GM18511 (cell line): ENCODE measurements at regions not wholly inside any gene's neighbourhood (a gene's known extent, or its start where the extent isn't known, plus 50 kb on each side); places are given as distances from the start of the nearest gene placed in this dataset.
"Not testable (repeated sequence)": the region's sequence is repeated elsewhere in the genome, so short reads cannot be mapped to it uniquely, and the experiment has no call there.

Experiments used
- ATAC-seq: cut with Tn5 transposase; IDR thresholded peaks from one replicate; pipeline ENCODE4 v1.9.1; 2021; ENCODE audit warnings: mild to moderate bottlenecking, moderate library complexity; ENCODE audit not compliant: unreplicated experiment

DNA sequence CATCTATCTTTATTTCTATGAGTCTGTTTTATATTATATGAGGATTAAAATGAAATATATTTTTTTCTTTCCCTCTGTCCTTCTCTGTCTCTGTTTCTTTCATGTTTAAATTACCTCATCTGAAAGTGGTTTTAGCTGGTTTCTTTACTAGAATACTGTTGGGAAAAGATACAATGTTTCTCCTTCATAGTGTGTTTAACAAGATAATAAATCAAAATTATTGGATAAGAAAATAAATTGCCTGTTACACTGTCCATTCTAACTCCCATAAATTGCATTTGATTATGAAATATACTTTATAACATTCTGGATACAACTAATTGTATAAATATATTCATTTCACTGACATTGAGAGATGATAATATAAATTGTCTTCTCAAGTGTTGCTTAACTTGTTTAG lies 1168.0 kb downstream of the PLA2G4A start:
- ATAC-seq = no peak

DNA sequence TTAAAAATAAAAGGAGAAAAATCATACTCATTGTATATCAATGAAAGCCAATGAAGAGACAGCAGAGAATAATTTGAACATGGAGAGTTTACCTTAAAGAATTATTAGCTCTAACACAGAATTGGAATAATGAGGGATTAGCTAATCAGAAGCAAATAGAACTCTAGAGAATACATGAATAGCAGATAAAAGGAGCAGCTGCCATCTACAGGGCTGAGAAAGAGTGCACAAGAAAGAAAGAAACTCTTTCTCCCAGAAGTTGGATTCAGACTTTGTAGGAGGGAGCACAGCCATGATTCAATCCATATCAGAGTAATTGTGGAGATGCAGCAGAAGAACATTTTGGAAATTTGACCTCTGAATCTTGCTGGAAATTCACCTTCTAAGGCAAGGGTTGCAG lies 1171.2 kb downstream of the PLA2G4A start:
- no peak for ATAC-seq

DNA sequence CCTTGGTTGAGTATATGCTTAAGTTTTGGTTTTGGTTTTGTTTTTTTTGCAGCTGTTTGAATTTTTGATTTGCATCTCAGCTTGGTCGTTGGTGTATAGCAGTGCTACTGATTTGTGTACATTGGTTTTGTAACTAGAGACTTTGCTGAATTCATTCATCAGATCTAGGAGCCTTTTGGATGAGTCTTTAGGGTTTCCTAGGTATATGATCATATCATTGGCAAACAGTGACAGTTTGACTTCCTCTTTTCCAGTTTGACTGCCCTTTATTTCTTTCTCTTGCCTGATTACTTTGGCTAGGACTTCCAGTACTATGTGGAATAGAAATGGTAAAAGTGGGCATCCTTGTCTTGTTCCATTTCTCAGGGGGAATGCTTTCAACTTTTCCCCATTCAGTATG lies 1174.9 kb downstream of the PLA2G4A start:
- ATAC-seq = not testable (repeated sequence)

DNA sequence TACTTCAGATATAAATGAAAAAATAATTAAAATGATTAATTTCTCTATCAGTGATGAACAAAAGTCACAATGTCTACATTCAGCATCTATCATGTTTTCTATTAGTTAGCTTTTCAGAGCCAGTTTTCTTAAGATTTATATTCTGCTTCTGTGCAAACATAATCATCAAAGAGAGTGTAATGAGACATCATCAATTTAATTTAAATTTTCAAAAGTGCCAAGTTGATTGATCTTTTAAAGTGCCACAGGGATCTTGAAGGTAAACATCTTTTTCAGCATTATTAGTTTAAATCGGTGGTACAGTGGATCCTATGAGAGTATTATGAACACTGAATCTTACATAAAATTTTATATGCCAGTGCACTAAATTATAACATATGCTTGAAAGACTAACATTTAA lies 1176.1 kb downstream of the PLA2G4A start:
- ATAC-seq = no peak

DNA sequence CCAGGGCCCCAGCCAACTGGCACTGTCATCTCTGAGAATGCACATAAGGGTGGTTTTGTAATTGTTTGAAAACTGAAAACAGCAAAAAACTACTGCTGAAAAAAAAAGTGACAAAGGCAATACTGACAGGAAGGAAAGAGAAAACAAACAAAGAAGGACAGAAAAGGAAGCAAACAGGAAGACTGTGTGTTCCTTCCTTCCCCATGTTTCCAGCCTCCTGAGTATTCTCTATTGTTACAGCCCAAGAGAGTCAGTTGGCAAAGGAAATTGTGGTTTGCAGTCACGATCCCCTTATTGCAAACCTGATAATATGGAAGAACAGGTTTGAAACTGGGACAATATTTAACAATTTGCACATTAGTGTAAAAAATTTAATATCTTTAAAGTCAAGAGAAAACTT lies 1177.6 kb downstream of the PLA2G4A start:
- no peak for ATAC-seq

DNA sequence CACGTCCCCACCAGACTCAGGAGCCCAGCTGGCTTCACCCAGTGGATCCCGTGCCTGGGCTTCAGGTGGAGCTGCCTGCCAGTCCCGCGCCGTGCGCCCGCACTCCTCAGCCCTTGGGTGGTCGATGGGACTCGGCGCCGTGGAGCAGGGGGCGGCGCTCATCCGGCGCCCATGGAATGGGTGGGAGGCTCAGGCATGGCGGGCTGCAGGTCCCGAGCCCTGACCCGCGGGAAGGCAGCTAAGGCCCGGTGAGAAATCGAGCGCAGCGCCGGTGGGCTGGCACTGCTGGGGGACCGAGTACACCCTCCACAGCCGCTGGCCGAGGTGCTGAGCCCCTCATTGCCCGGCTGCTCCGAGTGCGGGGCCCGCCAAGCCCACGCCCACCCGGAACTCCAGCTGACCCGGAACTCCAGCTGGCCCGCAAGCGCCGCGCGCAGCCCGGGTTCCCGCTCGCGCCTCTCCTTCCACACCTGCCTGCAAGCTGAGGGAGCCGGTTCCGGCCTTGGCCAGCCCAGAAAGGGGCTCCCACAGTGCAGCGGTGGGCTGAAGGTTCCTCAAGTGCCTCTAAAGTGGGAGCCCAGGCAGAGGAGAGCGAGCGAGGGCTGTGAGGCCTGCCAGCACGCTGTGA lies 1184.6 kb downstream of the PLA2G4A start:
- not testable (repeated sequence) for ATAC-seq

DNA sequence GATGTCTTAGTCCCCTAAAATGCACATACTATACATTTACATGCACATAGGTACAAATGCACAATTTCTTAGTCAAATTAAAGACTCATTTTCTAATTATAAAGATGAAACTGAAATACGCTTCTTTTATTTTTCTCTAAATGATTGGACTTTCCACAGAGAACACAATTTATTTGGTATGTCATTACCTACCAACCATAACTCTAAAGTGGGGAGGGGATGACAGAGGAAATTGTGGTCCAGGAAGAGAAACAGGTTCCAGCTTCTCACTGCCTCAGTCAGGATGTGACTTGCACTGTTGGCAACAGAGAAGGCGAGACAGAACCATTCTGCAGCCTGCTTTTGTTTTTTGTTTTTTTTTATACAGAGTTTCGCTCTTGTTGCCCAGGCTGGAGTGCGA lies 1189.2 kb downstream of the PLA2G4A start:
- no peak for ATAC-seq

DNA sequence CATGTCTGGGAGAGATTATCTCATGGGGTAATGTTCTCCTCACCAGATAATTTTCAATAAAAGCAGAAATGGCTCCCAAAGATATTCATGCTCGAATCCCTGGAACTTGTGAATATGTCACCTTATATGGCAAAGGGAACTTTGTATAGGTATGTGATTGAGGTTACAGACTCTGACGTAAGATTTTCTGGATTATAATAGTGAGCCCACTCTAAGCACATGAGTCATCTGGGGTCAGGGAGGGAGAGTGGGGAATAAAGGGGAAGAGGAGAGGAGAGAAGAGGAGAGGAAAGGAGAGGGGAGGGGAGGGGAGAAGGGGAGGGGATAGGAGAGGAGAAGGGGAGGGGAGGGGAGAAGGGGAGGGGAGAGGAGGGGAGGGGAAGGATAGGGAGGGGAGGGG lies 1193.9 kb downstream of the PLA2G4A start:
- ATAC-seq = no peak

DNA sequence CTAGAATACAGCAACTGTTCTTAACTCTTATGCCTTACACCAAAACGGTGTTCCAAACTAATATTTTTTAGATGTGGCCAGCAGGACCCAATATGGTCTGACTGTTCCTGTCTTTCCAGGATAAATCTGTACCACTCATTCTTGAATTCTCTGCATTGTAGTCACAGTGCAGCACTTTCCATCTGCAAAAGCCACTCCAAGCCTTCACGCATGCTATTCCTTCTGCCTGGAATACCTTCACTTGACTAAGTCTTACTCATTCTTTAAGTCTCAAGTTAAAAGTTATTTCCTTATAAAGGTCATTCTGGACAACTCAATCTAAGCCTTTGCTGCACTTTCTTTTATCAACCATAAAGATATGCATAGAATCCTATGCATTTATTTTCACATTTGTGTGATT lies 1194.5 kb downstream of the PLA2G4A start:
- ATAC-seq = no peak

DNA sequence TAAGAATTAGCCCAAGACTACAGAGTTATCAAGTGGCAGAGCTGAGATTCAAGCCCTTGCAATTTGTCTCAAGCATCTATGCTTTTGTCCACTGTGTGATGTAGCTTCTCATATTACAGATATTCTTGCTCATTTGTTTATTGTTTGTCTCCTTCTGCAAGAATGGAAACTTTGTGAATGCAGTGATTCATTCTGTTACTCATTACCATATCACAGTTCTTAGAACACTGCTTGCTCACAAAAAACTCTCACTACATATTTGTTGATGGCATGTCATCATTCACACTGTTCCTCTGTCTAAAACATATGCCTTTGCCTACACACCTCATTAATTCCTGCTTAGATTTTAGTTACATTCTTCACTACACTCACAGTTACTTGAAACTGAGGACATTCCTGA lies 1198.9 kb downstream of the PLA2G4A start:
- peak; percentile 87 for ATAC-seq

DNA sequence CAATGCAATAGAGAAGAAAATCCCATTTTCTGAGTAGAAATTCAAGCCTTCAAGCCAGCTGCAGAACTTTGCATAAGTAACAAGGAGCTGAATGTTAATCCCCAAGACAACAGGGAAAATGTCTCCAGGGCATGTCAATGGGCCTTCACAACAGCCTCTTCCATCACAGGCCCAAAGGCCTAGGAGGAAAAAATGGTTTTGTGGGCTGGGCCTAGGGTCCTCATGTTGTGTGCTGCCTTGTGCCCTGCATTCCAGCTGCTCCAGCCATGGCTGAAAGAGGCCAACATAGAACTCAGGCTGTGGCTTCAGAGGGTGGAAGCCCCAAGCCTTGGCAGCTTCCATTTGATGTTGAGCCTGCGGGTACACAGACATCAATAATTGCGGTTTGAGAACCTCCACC lies 1208.8 kb downstream of the PLA2G4A start:
- ATAC-seq = not testable (repeated sequence)

DNA sequence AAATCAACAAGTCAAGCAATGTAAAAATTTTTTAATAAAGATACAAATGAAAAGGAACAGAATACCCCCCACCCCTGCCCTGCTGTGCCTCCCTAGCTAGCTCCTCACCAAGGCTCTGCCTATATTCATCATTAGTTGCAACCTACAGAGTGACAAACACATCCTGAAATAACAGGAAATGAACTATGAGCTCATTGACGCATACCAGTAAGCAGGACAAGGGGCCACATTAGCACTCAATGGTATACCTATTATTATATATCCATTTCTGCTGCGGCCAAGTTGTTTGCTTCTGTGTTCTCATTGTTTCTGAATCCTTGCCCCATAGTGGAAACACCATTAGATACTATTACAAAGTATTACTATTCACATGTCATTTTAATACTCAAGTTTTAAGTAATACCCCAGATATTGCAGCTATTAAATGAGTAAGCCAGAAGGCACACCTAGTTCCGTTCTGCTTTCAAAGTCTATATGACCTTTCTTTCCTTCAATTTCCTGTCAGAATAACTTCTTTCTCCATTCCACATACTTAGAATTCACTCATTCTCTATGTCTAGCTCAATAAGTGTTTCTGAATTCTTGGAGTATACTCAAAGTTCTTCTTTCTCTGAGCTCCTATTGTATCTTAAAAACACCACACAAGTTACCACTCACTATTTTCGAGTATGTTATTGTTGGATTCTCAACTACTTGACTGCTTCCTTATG lies 1214.9 kb downstream of the PLA2G4A start:
- no peak for ATAC-seq

DNA sequence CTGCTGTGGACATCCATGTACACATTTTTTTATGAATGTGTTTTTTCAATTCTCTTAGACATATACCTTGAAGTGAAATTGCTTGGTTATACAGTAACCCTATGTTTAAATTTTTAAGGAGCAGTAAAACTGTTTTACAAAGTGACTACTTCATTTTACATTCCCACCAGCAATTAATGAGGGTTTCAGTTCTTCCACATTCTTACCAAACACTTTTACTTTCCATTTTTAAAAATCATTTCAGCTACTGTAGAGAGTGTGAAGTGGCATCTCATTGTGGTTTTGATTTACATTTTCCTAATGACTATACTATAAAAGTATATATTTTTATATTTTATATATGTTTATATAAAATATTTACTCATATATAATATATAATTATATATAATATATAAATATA lies 1221.5 kb downstream of the PLA2G4A start:
- no peak for ATAC-seq

DNA sequence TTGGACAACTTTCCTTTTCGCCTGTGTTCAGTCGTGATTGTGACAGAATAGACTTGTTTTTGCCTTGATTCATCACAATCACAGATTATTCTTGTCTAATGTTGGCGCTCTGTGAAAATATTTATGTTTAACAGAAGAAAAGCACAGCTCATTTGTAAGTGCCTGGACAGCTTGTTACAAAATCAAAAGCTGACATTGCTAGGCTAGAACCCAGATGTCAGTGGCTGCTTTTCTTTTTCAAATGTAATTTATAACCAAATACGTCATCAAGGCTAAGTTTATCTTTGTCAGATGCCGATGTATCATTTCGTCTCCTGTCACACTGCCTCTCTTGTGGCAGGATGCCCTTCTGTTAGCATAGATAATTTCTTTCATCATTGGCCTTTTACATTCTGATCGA lies 1227.3 kb downstream of the PLA2G4A start:
- ATAC-seq = no peak

DNA sequence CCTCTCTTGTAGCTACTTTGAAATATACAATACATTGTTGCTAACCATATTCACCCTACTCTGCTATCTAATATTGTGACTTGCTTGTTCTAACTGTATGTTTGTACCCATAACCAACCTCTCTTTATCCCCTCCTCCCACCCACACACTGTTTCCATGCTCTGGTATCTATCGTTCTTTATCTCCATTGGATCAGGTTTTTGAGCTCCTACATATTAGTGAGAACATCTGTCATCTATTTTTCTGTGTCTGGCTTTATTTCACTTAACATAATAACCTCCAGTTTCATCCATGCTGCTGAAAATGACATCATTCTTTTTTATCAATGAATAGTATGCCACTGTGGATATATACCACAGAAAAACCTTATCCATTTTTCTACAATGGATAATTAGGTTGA lies 1230.1 kb downstream of the PLA2G4A start:
- ATAC-seq = no peak

DNA sequence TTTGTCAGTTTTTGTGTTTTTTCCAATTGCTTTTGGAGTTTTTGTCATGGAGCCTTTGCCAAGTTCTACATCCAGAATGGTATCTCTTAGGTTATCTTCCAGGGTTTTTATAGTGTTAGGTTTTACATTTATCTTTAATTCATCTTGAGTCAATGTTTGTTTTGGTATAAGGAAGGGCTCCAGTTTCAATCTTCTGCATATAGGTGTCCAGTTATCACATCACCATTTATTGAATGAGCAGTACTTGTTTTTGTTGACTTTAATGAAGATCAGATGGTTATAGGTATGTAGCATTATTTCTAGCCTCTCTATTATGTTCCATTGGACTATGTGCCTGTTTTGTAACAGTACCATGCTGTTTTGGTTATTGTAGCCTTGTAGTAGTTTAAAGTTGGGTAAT lies 1233.1 kb downstream of the PLA2G4A start:
- ATAC-seq = no peak

DNA sequence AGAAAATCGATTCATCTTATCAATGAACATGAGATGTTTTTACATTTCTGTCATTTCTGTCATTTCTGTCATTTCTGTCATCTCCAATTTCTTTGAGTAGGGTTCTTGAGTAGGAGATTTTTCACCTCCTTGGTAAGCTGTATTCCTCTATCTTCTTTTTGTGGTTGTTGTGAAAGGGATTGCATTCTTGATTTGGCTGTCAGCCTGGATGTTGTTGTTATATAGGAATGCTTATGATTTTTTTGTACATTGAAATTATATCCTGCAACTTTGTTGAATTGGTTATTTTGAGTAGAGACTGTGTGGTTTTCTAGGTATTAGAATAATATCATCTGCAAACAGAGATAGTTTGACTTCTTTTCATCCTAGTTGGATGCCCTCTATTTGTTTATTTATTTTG lies 1233.7 kb downstream of the PLA2G4A start:
- no peak for ATAC-seq

DNA sequence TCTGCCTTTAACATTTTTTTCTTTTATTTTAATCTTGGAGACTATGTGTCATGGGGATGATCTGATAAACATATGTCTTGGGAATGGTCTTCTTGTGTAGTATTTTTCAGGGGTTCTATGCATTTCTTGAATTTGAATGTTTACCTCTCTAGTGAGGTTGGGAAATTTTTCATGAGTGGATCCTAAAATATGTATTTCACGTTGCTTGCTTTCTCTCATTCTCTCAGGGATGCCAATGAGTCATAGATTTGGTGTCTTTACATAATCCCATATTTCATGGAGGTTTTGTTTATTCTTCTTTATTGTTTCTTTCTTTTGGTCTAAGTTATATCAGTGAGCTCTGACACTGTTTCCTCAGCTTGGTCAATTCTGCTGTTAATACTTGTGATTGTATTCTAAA lies 1237.2 kb downstream of the PLA2G4A start:
- ATAC-seq = no peak

DNA sequence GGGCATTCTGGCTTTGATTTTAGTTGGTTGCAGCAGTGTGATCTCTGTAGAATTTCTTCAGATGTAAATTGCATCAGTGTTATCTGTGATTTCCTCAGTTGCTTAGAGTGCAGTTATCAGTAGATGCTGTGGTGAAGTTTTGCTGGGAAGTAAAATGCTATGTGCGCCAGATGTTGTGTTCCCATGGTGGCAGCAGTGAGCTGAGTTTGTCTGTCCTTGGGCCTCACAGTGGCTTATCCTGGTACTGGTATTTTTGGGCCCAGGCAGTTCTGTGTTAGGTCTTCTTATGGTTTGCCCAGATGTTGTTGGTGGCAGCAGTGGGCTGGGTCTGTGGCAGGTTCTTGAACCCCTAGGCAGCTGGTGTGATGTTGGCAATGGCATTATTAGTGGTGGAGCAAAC lies 1242.1 kb downstream of the PLA2G4A start:
- ATAC-seq = no peak

DNA sequence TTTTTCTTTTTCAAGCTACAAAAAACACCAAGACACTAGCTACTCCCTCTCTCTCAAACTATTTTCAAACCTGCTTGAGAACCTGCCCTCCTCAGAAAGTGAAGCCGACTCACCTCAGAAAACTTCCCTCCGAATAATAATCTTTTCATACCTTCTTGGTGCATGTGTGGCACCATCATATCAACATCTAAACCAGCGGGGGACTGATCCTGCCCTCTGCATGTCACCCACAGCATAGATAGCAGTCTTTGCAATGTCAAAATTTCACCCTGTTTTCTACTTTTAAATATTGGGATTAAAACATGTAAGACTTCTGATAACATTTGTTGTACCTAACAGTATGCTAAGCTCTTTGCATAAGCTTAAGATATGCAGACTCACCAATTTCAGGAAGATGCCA lies 1260.3 kb downstream of the PLA2G4A start:
- ATAC-seq = no peak

DNA sequence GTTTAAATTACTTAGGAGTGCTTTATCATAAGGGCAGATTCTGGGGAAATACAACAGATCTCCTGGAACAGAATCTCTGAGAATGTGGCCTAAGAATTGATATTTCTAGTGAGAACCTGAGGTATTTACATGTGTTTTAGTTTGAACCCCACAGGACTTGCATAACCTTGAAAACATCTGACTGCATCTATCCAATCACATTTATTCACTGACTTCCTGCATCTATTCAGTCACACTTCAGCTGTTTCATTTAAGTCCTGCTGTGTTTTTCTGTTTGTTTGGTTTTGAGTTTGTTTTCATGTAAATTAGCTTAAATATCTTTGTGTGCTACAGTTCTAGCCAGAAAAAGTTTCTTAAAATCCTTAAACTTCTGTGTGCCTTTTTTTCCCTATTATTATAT lies 1260.7 kb downstream of the PLA2G4A start:
- ATAC-seq = no peak

DNA sequence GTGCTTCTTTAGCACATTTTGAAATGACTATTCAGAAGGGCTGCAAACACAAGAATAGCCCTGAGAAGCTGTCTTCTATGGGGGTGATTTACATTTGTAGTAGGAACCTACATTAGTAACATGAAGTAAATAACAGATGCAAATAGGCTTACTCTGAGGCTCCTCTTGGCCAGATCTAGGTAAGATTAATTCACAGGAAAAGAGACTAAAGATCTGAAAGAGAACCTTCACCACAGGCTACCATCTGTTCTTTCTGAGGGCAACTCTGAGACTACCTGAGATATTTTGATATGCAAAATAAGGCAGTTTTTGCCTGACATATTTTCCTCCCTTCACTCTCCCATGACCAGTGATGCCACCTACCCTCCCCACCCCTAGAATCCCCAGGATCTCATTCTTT lies 1267.8 kb downstream of the PLA2G4A start:
- ATAC-seq = no peak

DNA sequence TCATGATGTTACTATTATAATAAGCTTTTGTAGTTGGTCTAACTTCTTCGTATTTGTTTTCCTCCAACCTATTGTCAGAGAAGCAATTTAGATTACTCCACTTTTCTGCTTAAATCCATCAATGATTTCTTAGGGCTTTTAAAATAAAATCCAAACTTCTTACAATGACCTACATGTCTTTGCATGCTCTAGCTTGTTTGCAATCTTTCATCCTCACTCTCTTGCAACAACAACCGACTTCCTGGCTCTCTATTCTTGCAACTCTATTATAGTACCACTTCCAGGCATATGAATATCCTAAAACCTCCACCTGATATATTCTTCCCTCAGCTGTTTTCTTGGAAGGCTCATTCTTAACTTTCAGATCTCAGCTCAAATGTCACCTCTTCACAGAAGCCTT lies 1288.7 kb downstream of the PLA2G4A start:
- no peak for ATAC-seq
